SU-DHL-6 (cell line): ENCODE measurements at regions not wholly inside any gene's neighbourhood (a gene's known extent, or its start where the extent isn't known, plus 50 kb on each side); places are given as distances from the start of the nearest gene placed in this dataset.
"Not testable (repeated sequence)": the region's sequence is repeated elsewhere in the genome, so short reads cannot be mapped to it uniquely, and the experiment has no call there.

Experiments
- H2AFZ ChIP-seq: fragments of 200-600 bp; sonication (generic); 2 replicates; pipeline ENCODE4 v1.6.1; 2014; ENCODE audit warnings: low read depth, mild to moderate bottlenecking, moderate library complexity, mixed read lengths, antibody characterized with exemption, low read length; ENCODE audit not compliant: severe bottlenecking
- H3F3A ChIP-seq: fragments of 200-600 bp; shearing (Covaris generic); 2 replicates; pipeline ENCODE4 v1.6.0; 2016; ENCODE audit warnings: antibody characterized with exemption, mild to moderate bottlenecking; ENCODE audit not compliant: insufficient read depth
- H3K27ac ChIP-seq: fragments of 200-600 bp; sonication (generic); 2 replicates; pipeline ENCODE4 v1.5.1; 2016; ENCODE audit warnings: low read depth, mild to moderate bottlenecking, low read length, moderate library complexity, mixed read lengths
- H3K27me3 ChIP-seq: fragments of 200-600 bp; sonication (generic), shearing (Covaris generic); 2 replicates; pipeline ENCODE4 v1.6.0; 2014; ENCODE audit warnings: mild to moderate bottlenecking, low read length
- H3K36me3 ChIP-seq: fragments of 200-600 bp; sonication (generic); 2 replicates; pipeline ENCODE4 v1.6.1; 2014; ENCODE audit warnings: mild to moderate bottlenecking, low read length, mixed read lengths
- H3K4me2 ChIP-seq: fragments of 300-600, 200-600 bp; shearing (Covaris generic), sonication (generic); 2 replicates; pipeline ENCODE4 v1.6.0; 2014; ENCODE audit warnings: low read length, low read depth, mild to moderate bottlenecking; ENCODE audit not compliant: poor library complexity, severe bottlenecking
- H3K4me3 ChIP-seq: fragments of 200-600 bp; sonication (generic); 2 replicates; pipeline ENCODE4 v1.5.1; 2014; ENCODE audit warnings: antibody characterized with exemption, low read length, mild to moderate bottlenecking, mixed read lengths; ENCODE audit not compliant: insufficient read depth, poor library complexity, severe bottlenecking
- H3K79me2 ChIP-seq: fragments of 200-600 bp; sonication (generic); 2 replicates; pipeline ENCODE4 v1.6.1; 2014; ENCODE audit warnings: mild to moderate bottlenecking, low read length, moderate library complexity; ENCODE audit not compliant: insufficient read depth
- H3K9ac ChIP-seq: fragments of 200-600 bp; sonication (generic); 2 replicates; pipeline ENCODE4 v1.7.0; 2014; ENCODE audit warnings: mild to moderate bottlenecking, low read length
- H3K9me2 ChIP-seq: fragments of 200-600 bp; sonication (generic); replicated peaks from 2 replicates; pipeline ENCODE4 v1.6.1; 2014; ENCODE audit warnings: low read length; ENCODE audit not compliant: insufficient read depth
- H3K9me3 ChIP-seq: fragments of 200-600 bp; sonication (generic); 2 replicates; pipeline ENCODE4 v1.6.1; 2014; ENCODE audit warnings: low read length, mixed read lengths; ENCODE audit not compliant: insufficient read depth
- H4K20me1 ChIP-seq: fragments of 200-600 bp; sonication (generic); 2 replicates; pipeline ENCODE4 v1.6.1; 2014; ENCODE audit warnings: low read depth, mild to moderate bottlenecking, antibody characterized with exemption, low read length, moderate library complexity, mixed read lengths
- EZH2phosphoT487 ChIP-seq: fragments of 200-600 bp; sonication (generic), shearing (Covaris generic); conservative IDR thresholded peaks from 2 replicates; pipeline ENCODE4 v1.6.1; 2018; ENCODE audit warnings: mild to moderate bottlenecking, antibody characterized with exemption, low read length, moderate library complexity, mixed read lengths
- TF ChIP-seq, protein P1 (sequence below): fragments of 200-600 bp; sonication (generic); IDR thresholded peaks from one replicate; pipeline ENCODE4 v1.5.1; 2017; ENCODE audit warnings: antibody characterized with exemption, mild to moderate bottlenecking, low read length, moderate library complexity; ENCODE audit not compliant: insufficient read depth, poor library complexity, severe bottlenecking

- no peak for TF ChIP-seq EZH2phosphoT487
- TF ChIP-seq, protein P1, sequence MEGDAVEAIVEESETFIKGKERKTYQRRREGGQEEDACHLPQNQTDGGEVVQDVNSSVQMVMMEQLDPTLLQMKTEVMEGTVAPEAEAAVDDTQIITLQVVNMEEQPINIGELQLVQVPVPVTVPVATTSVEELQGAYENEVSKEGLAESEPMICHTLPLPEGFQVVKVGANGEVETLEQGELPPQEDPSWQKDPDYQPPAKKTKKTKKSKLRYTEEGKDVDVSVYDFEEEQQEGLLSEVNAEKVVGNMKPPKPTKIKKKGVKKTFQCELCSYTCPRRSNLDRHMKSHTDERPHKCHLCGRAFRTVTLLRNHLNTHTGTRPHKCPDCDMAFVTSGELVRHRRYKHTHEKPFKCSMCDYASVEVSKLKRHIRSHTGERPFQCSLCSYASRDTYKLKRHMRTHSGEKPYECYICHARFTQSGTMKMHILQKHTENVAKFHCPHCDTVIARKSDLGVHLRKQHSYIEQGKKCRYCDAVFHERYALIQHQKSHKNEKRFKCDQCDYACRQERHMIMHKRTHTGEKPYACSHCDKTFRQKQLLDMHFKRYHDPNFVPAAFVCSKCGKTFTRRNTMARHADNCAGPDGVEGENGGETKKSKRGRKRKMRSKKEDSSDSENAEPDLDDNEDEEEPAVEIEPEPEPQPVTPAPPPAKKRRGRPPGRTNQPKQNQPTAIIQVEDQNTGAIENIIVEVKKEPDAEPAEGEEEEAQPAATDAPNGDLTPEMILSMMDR, result no peak
These were observed 183.9 kb downstream of the MYRFL start for GRCh38 chr12:70008944-70009343.

GRCh38 chr12:70011353-70011752, 186.3 kb downstream of the MYRFL start:
- no peaks in the 10 kb centered on the region for H3K79me2 ChIP-seq
- H3K9me2 ChIP-seq, result no peaks in the 10 kb centered on the region
- no peaks in the 10 kb centered on the region for H3K27me3 ChIP-seq
- no peaks in the 10 kb centered on the region for H3K36me3 ChIP-seq
- no peak overlapping the region for H3K27ac ChIP-seq
- no peaks in the 10 kb centered on the region; the same call in 1 of the 2 replicates for H3K9me3 ChIP-seq
- no peak overlapping the region for H3K4me3 ChIP-seq
- no peaks in the 10 kb centered on the region for H4K20me1 ChIP-seq
- TF ChIP-seq, protein P1, result no peak
- no peak for TF ChIP-seq EZH2phosphoT487
- no peak overlapping the region for H3K4me2 ChIP-seq
- no peaks in the 10 kb centered on the region for H3F3A ChIP-seq
- no peak overlapping the region for H3K9ac ChIP-seq
- no peak overlapping the region for H2AFZ ChIP-seq

More at GRCh38 chr12:70008944-70009343, 183.9 kb downstream of the MYRFL start:
- Histone ChIP-seq H4K20me1 (no peaks in the 10 kb centered on the region), H3K36me3 (no peaks in the 10 kb centered on the region), H3K27ac (no peak overlapping the region), H3K9me3 (no peaks in the 10 kb centered on the region; the same call in 1 of the 2 replicates), H2AFZ (no peak overlapping the region), H3K4me2 (no peak overlapping the region), H3K4me3 (no peak overlapping the region), H3K9me2 (no peaks in the 10 kb centered on the region), H3K9ac (no peak overlapping the region), H3K79me2 (no peaks in the 10 kb centered on the region), H3F3A (no peaks in the 10 kb centered on the region), H3K27me3 (no peaks in the 10 kb centered on the region)

DNA sequence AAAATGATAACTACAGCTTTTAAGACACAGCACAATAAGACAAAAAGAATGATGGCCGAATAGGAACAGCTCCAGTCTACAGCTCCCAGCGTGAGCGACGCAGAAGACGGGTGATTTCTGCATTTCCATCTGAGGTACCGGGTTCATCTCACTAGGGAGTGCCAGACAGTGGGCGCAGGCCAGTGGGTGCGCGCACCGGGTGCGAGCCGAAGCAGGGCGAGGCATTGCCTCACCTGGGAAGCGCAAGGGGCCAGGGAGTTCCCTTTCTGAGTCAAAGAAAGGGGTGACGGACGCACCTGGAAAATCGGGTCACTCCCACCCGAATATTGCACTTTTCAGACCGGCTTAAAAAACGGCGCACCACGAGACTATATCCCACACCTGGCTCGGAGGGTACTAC, 188.0 kb downstream of the MYRFL start:
- not testable (repeated sequence) for H3F3A ChIP-seq, H3K79me2 ChIP-seq, H4K20me1 ChIP-seq, H3K9ac ChIP-seq, H3K9me2 ChIP-seq, H3K4me3 ChIP-seq, H3K27ac ChIP-seq, H3K4me2 ChIP-seq, H3K27me3 ChIP-seq, H3K36me3 ChIP-seq, H3K9me3 ChIP-seq, H2AFZ ChIP-seq

DNA sequence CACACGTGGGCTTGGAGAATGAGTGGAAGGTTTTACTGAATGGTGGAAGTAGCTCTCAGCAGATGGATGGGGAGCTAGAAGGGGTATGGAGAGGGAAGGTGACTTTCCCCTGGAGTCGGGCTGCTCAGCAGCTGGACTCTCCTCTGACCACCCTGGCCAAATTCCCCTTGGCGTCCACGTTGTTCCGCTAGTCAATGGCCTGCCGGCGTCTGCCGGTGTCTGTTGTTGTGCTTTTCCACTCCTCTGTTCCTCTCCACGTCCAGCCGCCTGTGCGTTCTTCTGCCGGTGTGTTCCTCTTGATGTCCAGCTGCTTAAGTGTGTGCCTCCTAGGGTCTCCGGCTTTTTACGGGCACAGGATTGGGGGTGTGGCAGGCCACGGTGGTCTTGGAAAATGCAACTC, 203.5 kb downstream of the MYRFL start:
- Histone ChIP-seq H3F3A (no peaks in the 10 kb centered on the region), H3K9me2 (no peaks in the 10 kb centered on the region), H3K9me3 (no peaks in the 10 kb centered on the region), H2AFZ (no peak overlapping the region), H4K20me1 (no peaks in the 10 kb centered on the region), H3K79me2 (no peaks in the 10 kb centered on the region), H3K27ac (no peak overlapping the region), H3K4me3 (no peak overlapping the region), H3K36me3 (no peaks in the 10 kb centered on the region), H3K4me2 (no peak overlapping the region), H3K27me3 (no peaks in the 10 kb centered on the region), H3K9ac (no peak overlapping the region)
- no peak for TF ChIP-seq EZH2phosphoT487
- TF ChIP-seq, protein P1, result no peak
